Brain pericyte (primary cell): ENCODE measurements at regions not wholly inside any gene's neighbourhood (a gene's known extent, or its start where the extent isn't known, plus 50 kb on each side); places are given as distances from the start of the nearest gene placed in this dataset.

Experiments used
- DNase-seq: peaks from one replicate; pipeline ENCODE4 v3.0.0-alpha.2; 2012; ENCODE audit warnings: low read depth, low spot score

DNA sequence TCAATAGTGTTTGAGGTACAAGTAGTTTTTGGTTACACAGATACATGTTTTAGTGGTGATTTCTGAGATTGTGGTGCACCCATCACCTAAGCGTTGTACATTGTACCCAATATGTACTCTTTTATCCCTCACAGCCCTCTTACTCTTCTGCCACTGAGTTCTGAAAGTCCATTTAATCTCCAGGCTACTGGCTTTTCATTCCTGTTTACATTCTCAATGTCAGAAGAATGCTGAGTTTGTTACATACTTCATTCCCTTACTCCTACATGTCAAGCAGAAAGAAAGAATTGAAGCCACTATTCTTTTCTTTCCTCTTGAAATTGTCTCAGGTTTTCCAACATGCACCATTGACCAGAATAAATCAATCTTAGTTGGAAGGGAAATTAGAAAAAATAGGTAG is 1565.9 kb downstream of the PLA2G4A start:
- DNase-seq, result no peak

DNA sequence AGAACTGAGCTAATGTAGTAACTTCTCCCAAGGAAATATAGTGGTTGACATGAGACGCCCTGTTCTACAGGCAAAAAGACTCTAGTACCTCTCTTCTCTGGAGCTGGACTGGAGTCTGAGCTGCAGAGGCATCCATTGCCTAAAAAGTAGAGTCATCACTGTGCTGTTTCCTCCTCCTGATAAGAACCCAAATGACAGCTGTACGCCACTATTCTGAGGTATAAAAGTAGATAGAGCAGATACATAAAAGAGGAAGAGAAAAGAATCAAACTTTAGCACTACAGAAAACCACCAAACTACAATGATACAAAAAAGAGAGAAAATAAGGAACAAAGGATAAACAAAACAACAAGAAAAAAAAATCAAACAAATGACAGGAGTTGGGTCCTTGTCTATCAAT is 1568.8 kb downstream of the PLA2G4A start:
- no peak for DNase-seq

GRCh38 chr1:188402986-188403385 is 1574.2 kb downstream of the PLA2G4A start:
- no peak for DNase-seq

- DNase-seq, result no peak
Measured at GRCh38 chr1:188406636-188407035, 1577.9 kb downstream of the PLA2G4A start.

DNA sequence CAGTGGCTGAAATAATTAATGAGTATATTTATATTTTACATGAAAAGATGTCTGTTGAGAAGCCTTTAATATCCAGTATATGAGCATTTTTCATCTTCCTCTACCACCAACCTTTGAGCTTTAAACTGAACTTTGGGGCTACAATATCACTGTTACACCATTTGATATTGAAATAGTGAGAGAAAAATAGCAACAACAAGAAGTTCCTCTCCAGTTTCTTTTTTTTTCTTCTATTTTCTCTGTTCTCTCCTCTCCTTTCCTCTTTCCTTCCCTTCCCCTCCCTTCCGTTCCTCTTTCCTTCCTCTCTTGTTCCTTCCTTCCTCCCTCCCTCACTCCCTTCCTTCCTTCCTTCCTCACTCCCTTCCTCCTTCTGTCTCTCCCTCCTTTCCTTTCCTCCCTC is 1591.4 kb downstream of the PLA2G4A start:
- no peak for DNase-seq

DNA sequence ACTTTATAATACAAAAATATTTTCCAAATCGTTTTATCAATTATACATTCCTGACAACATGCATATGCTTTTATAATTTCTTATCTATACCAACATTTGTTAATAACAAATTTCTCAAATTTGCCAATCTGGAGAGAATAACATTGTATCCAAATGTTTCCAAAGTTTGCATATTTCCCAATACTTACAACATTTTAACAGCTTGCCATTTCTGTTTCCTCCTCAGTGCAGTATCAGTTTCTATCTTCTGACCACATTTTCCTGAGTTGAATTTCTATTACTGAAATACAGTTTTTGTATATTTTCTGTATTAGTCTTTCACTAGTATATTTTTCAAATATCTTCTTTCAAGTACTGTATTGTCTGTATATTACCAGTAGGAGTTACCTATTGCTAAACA is 1594.3 kb downstream of the PLA2G4A start:
- no peak for DNase-seq

- DNase-seq, result no peak
Measured at GRCh38 chr1:188424176-188424575, 1595.4 kb downstream of the PLA2G4A start.

DNA sequence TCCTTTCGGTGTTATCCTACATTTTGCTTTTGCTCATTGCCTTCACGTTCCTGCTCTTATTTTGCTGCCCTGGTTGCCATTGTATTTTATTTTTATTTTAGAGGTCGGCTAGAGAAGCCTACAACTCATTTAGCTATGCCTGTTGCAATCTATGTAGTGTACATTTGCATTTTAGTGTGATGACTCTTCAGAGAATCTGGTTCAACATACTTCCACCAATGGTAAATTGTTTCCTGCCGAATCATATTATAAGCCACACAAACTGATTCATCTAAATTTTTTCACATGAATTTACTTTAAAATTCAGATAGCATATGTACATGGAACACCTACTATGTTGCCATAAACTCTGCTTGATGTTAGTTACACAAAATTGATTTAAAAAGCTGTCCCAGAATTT is 1596.9 kb downstream of the PLA2G4A start:
- no peak for DNase-seq

DNA sequence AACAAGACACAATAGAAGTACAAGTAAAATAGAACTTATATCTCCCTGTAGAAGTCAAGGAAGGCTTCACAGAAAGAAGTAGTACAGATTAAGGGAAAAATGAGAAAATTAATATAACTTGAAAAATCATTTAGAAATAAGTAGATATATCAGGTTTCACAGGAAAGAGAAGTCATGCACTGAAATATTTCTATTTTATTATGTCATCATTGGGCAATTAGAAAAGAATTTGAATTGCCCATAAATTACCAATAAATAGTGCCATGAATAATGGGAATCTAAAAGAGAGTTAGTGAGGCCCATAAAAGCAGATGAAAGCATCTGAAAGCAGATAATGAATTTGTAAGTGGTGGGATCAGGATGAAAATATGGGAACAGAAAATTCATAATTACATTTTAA is 1597.8 kb downstream of the PLA2G4A start:
- DNase-seq, result no peak

DNA sequence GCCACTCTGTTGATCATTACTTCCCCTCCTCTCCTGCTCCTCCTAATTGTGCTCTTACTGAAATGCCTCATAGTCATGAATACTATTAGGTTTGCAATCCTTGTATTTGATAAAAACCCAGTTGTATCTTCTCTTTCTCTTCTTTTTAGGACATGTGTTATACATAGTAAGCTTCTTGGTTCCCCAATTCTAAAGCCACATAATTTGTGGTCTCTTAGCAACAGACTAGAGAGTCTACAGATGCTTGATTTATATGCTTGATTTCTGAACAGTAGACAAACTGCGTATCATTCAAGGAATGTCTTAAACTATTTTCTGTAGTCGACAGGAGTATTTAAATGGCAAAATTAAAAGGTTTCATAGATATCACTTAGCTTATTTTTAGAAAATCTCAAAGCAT is 1598.9 kb downstream of the PLA2G4A start:
- no peak for DNase-seq

DNA sequence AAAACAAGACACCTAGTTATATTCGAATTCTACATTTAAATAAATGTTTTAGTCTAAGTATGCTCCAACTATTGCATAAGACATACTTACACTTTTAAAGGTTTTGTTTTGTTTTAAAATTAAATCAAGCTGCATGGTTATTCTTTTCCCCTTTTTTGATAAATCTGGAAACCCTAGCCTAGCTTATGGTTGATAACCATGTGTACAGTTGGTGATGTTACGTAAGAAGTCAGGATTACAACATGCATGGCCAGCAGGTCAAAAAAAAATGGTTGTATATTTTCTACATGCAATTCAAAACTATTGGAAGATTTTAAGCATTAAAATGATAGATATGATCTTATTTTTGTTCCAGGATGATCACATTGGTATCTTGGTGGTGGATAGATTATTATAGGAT is 1600.6 kb downstream of the PLA2G4A start:
- DNase-seq, result no peak

- no peak for DNase-seq
Measured at GRCh38 chr1:188432427-188432826, 1603.7 kb downstream of the PLA2G4A start.

- no peak for DNase-seq
Measured at GRCh38 chr1:188433425-188433824, 1604.7 kb downstream of the PLA2G4A start.

GRCh38 chr1:188444526-188444925 is 1615.8 kb downstream of the PLA2G4A start:
- DNase-seq, result no peak

DNA sequence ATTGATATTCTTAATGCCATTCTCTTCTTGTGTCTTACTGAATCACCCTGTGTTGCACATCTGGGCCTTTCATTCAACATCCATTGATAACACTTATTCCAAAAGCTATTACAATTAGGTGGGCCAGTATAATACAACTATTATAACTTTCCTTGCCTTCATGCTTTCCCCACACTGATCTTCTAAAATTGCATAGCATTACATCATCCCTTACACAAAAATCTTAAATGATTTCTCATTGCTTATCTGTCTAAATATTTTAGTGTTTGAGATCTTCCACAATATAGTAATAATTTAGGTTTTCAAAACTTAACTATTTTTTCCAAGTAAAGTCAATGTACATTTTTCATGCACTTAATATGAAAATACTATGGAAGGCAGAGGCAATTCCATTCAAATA is 1634.1 kb downstream of the PLA2G4A start:
- no peak for DNase-seq

DNA sequence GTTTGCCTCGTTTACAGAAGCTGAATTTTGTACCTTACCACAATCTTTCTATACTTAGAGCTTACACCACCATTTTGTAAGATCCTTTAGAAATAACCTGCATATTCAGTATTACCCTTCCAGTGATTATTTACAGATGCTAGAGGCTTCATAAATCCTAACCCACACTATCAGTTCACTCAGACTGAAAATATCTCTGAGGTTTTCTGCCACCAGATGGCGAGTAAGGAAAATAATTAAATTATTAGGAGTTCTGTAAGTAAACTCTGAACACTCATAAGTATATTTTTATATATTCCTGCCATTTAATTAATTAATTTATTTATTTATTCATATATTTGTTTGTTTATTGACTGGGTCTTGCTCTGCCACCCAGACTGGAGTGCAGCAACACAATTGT is 1635.2 kb downstream of the PLA2G4A start:
- DNase-seq, result no peak

DNA sequence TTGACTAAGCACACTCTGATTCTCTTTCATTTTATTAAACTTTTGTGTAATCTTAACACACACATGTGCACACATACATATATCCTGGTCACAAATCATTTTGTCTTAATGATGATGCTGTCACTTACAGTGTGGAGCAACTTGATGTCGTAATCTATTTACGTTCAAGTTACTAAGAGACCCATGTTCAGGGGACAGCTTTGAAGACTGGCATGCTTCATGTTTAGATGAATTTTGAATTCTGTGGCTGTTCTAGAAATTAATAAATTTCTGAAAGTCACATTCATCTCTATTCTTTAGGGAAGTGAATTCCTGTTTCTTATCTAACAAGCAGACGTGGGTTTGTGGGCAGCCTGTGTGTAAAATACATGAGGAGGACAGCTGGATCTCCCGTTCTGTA is 1637.8 kb downstream of the PLA2G4A start:
- DNase-seq, result no peak

- DNase-seq, result no peak
Measured at GRCh38 chr1:188476606-188477005, 1647.9 kb downstream of the PLA2G4A start.

DNA sequence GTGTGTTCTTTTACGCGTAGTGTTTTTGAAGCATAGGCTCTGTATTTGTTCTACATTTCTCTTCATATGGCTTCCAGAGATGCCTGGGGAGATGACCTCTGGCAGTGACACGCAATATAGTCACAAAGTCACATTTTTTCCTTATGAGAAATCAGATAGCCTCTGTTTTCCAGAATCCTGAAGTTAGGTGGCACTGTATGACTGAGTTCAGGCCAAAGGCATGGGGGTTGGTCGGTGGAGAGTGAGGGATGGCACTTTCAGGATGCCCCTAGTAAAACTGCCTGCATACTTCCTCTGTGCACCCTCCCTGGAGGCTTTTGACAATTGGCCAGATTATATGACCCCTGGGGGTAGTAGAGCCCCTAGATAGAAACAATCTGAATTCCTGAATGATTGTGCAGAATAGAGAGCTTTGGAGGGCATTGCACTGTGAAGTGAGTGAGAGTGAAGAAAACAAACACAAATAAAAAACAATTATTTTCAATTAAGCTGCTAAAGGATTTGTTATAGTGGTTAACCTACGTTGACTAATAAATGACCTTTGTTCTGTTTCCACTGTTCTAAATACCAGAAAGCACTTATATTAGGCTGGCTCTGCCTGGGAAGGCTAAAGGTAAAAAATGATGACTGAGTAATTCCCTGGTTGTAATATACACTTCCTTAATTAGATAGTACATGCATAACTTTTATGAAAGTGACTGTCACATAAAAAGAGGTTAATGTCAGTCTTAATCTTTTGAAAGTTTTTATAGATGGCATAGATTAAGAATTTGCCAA is 1660.8 kb downstream of the PLA2G4A start:
- DNase-seq, result peak; percentile 18

GRCh38 chr1:188496506-188496905 is 1667.8 kb downstream of the PLA2G4A start:
- no peak for DNase-seq

DNA sequence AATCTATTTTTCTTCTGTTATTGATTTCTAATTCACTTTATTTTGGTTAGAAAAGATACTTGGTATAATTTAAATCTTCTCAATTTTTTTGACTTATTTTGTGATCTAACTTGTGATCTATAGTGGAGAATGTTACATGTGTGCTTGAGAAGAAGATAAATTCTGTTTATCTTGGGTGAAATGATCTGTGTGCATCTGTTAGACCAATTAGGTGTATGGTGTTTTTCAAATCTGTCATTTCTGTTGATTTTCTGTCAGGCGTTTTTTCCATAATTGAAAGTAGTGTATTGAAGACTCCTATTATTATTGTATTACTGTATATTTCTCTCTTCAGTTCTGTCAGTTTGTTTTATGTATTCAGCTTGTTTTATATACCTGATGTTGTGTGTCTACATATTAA is 1668.3 kb downstream of the PLA2G4A start:
- DNase-seq, result no peak

DNA sequence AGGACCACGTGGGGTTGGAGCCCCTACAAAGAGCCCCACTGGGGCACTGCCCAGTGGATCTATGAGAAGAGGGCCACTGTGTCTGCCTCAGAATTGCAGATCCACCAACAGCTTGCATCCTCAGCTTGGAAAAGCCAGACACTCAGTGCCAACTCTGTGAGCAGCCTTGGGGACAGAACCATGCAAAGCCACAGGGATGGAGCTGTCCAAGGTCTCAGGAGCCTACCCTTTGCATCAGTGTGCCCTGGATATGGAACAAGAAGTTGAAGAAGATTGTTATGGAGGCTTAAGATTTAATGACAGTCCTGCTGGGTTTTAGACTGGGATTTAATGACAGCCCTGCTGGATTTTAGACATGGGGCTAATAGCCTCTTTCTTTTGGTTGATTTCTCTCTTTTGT is 1670.9 kb downstream of the PLA2G4A start:
- DNase-seq, result no peak

DNA sequence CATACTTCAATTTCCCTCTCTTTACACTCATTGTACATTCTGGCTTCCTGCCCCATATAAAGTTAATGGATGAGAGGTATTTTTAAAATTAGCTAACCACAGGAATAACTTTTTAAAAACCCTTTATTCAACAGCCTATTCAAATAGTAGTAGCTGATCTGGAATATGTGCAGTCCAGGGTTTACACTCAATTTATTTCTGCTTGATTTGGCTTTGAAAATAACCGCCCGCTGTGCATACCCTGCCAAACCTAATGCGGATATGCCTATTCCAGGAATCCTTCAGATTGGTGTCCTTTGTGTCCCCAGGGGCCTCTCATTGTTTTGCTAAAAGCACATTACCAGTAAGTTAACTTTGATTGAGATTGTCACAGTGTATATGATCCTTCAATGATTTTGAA is 1686.2 kb downstream of the PLA2G4A start:
- DNase-seq, result no peak

DNA sequence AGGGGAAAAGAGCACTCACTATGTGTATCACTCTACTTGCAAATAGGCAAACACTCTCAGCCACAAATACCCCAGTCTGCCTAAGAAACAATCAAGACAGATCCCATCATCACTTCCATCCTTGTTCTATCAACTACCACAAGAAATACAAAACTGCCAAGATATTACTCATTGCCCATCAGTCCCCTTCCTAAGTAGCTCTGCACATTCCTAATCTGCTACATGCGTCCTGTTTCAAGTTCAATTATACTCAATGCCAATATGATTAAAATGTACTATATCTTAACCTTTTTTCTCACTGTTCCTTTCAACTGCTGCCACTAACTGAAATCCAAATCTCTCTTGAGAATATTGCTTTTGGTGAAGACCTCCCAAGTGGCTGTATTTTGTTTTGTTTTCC is 1688.4 kb downstream of the PLA2G4A start:
- no peak for DNase-seq
